ENCODE measurements at regions not wholly inside any gene's neighbourhood (a gene's known extent, or its start where the extent isn't known, plus 50 kb on each side); places are given as distances from the start of the nearest gene placed in this dataset.

- Histone ChIP-seq H3K9ac (ENCODE audit: insufficient read depth, low read length, poor library complexity, severe bottlenecking) (no peak overlapping the region), H3K27ac (ENCODE audit: low read depth in 1 of 2, low read length in 2 of 2) (no peak overlapping the region), H3K4me1 (ENCODE audit: control insufficient read depth in 1 of 2, insufficient read depth in 2 of 2, low read length in 2 of 2) (no peaks in the 10 kb centered on the region), H3K79me2 (ENCODE audit: insufficient read depth, low read length) (no peaks in the 10 kb centered on the region), H4K20me1 (ENCODE audit: insufficient read depth, low read length) (no peaks in the 10 kb centered on the region), H3K27me3 (ENCODE audit: control insufficient read depth in 2 of 2, insufficient read depth in 2 of 2, low read length in 2 of 2) (no peaks in the 10 kb centered on the region), H3K4me3 (replicated peaks in 1 of 3; ENCODE audit: low read depth in 2 of 3, low read length in 3 of 3) (no peak overlapping the region), H3K36me3 (replicated peaks in 1 of 2; ENCODE audit: control insufficient read depth in 1 of 2, insufficient read depth in 2 of 2, low read length in 2 of 2) (no peaks in the 10 kb centered on the region), H2AFZ (ENCODE audit: insufficient read depth, low read depth, low read length, poor library complexity, severe bottlenecking) (no peak overlapping the region), H3K9me3 (replicated peaks in 1 of 2; ENCODE audit: control insufficient read depth in 1 of 2, insufficient read depth in 1 of 2, low read length in 2 of 2) (no peaks in the 10 kb centered on the region), H3K4me2 (replicated peaks; ENCODE audit: extremely low read depth, low read length, poor library complexity, severe bottlenecking) (no peak overlapping the region)
- H3K9me3 Mint-ChIP-seq: no peaks in the 10 kb centered on the region
- no peak overlapping the region for H3K4me3 Mint-ChIP-seq
- intact Hi-C loops (cut with micrococcal nuclease): loop anchor here in 1 of 2 donors (10.0 kb wide), 1 partner anchor 99 kb away; no protein-coding TSS in a partner anchor
- WGBS (ENCODE audit: insufficient coverage): 100% methylated on average over 1 of the region's 4 CpGs
- no peaks in the 10 kb centered on the region for H3K36me3 Mint-ChIP-seq
- H3K27ac Mint-ChIP-seq: no peak overlapping the region
- DNase-seq: no peak
- H3K4me1 Mint-ChIP-seq: no peaks in the 10 kb centered on the region
- TF ChIP-seq CTCF (IDR thresholded peaks at IDR 0.05): no peak
- H3K27me3 Mint-ChIP-seq (ENCODE audit: low read depth in 3 of 3): peaks cover 0 to 1% (median 0%) of the 10 kb centered on the region in 3 donors
Observed at GRCh38 chr7:116135306-116135705, 75.0 kb upstream of the TES start.

GRCh38 chr7:116138202-116138801 lies 72.0 kb upstream of the TES start:
- Mint-ChIP-seq H3K9me3 (no peaks in the 10 kb centered on the region), H3K4me3 (no peak overlapping the region), H3K27ac (no peak overlapping the region), H3K36me3 (no peaks in the 10 kb centered on the region), H3K27me3 (ENCODE audit: low read depth in 3 of 3) (peaks cover 0 to 1% (median 0%) of the 10 kb centered on the region in 3 donors), H3K4me1 (peaks cover 11% of the 10 kb centered on the region)
- WGBS (ENCODE audit: insufficient coverage): no CpG with 5 or more reads among the region's 2 CpGs
- H3K4me3 ChIP-seq (replicated peaks in 1 of 3; ENCODE audit: low read depth in 2 of 3, low read length in 3 of 3): no peak overlapping the region
- H3K27ac ChIP-seq (ENCODE audit: low read depth in 1 of 2, low read length in 2 of 2): no peak overlapping the region
- no peaks in the 10 kb centered on the region for H3K9me3 ChIP-seq (replicated peaks in 1 of 2; ENCODE audit: control insufficient read depth in 1 of 2, insufficient read depth in 1 of 2, low read length in 2 of 2)
- H3K4me2 ChIP-seq (replicated peaks; ENCODE audit: extremely low read depth, low read length, poor library complexity, severe bottlenecking): no peak overlapping the region
- peak; percentile 87 for TF ChIP-seq CTCF (IDR thresholded peaks at IDR 0.05)
- H4K20me1 ChIP-seq (ENCODE audit: insufficient read depth, low read length): no peaks in the 10 kb centered on the region
- intact Hi-C loops (cut with micrococcal nuclease): loop anchor here in 1 of 2 donors (10.0 kb wide), 1 partner anchor 96 kb away; no protein-coding TSS in a partner anchor
- no peaks in the 10 kb centered on the region for H3K79me2 ChIP-seq (ENCODE audit: insufficient read depth, low read length)
- H2AFZ ChIP-seq (ENCODE audit: insufficient read depth, low read depth, low read length, poor library complexity, severe bottlenecking): no peak overlapping the region
- no peaks in the 10 kb centered on the region for H3K27me3 ChIP-seq (ENCODE audit: control insufficient read depth in 2 of 2, insufficient read depth in 2 of 2, low read length in 2 of 2)
- H3K36me3 ChIP-seq (replicated peaks in 1 of 2; ENCODE audit: control insufficient read depth in 1 of 2, insufficient read depth in 2 of 2, low read length in 2 of 2): no peaks in the 10 kb centered on the region
- peaks cover 9 to 10% of the 10 kb centered on the region in 2 donors for H3K4me1 ChIP-seq (ENCODE audit: control insufficient read depth in 1 of 2, insufficient read depth in 2 of 2, low read length in 2 of 2)
- no peak overlapping the region for H3K9ac ChIP-seq (ENCODE audit: insufficient read depth, low read length, poor library complexity, severe bottlenecking)
- peak; percentile 46 to 63 (median 61) for DNase-seq
